ENCODE measurements at regions not wholly inside any gene's neighbourhood (a gene's known extent, or its start where the extent isn't known, plus 50 kb on each side); places are given as distances from the start of the nearest gene placed in this dataset.

DNA sequence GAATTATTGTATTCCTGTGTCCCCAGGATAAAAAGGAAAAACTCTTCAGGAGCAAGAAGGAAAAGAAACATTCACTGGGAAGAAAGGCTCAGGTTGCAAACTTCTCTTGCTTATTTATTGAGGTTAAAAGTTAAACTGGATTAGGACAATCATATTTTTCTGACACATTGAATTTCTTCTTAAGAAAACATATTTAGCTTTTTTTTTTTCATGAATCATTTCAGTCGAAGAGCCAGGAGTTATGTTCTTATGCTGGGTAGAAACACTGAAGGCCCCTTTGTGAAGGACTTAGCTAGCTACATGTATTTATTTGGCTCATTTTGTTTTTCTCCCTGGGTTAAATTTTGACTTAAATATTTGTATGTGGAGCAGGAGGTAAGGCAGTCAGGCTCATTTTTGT, 434.0 kb downstream of the KLF5 start:
- Histone ChIP-seq H3K27ac (ENCODE audit: low read depth, low read length) (no peak overlapping the region), H3K4me3 (replicated peaks in 1 of 2; ENCODE audit: low read depth in 1 of 2, low read length in 2 of 2) (no peak overlapping the region), H3K79me2 (ENCODE audit: insufficient read depth, low read length) (no peaks in the 10 kb centered on the region), H3K4me2 (ENCODE audit: low read length) (no peak overlapping the region), H3K9ac (ENCODE audit: low read length) (no peak overlapping the region), H4K20me1 (ENCODE audit: insufficient read depth) (no peaks in the 10 kb centered on the region), H3K4me1 (ENCODE audit: control insufficient read depth in 1 of 2, insufficient read depth in 2 of 2, low read length in 2 of 2) (no peaks in the 10 kb centered on the region), H3K27me3 (ENCODE audit: insufficient read depth, low read length) (no peaks in the 10 kb centered on the region), H3K36me3 (ENCODE audit: control insufficient read depth in 1 of 2, insufficient read depth in 2 of 2, low read length in 2 of 2) (no peaks in the 10 kb centered on the region), H3K9me3 (ENCODE audit: control insufficient read depth in 1 of 2, insufficient read depth in 1 of 2, low read depth in 1 of 2, low read length in 2 of 2) (peaks cover 0 to 3% of the 10 kb centered on the region in 2 experiments; a peak in 1 of 4 replicates), H2AFZ (ENCODE audit: low read depth, low read length, poor library complexity, severe bottlenecking) (no peak overlapping the region), H3K9me2 (ENCODE audit: insufficient read depth) (no peaks in the 10 kb centered on the region)
- ChIA-PET CTCF (no interaction called here), POLR2A (no interaction called here), RAD21 (ENCODE audit: low non-redundant PET in 1 of 2, low total read pairs in 2 of 2, uncharacterized antibody in 2 of 2, unreplicated experiment in 2 of 2) (no interaction called here)
- no peak for ATAC-seq
- BruUV-seq (replicated peaks), result no TSS peak
- DNase-seq (ENCODE audit: low read depth, low spot score), result no peak
- TF ChIP-seq EZH2 (IDR thresholded peaks at IDR 0.05) (no peak), YY1 (IDR thresholded peaks at IDR 0.05; ENCODE audit: extremely low read depth, insufficient replicate concordance, low read depth, low read length) (no peak), ELF1 (IDR thresholded peaks at IDR 0.05; ENCODE audit: borderline replicate concordance, low read depth) (no peak), JUND (IDR thresholded peaks at IDR 0.05) (no peak), ZNF274 (IDR thresholded peaks at IDR 0.05; ENCODE audit: low read depth, low read length) (no peak), POLR2A (IDR thresholded peaks at IDR 0.05; ENCODE audit: borderline replicate concordance, extremely low read depth, insufficient read depth, insufficient read length) (no peak), SIN3A (IDR thresholded peaks at IDR 0.05; ENCODE audit: low read depth) (no peak), POLR2AphosphoS5 (IDR thresholded peaks at IDR 0.05; ENCODE audit: low read depth, low read length) (no peak), ZFX (IDR thresholded peaks at IDR 0.05) (no peak)
- TF ChIP-seq, protein P1, sequence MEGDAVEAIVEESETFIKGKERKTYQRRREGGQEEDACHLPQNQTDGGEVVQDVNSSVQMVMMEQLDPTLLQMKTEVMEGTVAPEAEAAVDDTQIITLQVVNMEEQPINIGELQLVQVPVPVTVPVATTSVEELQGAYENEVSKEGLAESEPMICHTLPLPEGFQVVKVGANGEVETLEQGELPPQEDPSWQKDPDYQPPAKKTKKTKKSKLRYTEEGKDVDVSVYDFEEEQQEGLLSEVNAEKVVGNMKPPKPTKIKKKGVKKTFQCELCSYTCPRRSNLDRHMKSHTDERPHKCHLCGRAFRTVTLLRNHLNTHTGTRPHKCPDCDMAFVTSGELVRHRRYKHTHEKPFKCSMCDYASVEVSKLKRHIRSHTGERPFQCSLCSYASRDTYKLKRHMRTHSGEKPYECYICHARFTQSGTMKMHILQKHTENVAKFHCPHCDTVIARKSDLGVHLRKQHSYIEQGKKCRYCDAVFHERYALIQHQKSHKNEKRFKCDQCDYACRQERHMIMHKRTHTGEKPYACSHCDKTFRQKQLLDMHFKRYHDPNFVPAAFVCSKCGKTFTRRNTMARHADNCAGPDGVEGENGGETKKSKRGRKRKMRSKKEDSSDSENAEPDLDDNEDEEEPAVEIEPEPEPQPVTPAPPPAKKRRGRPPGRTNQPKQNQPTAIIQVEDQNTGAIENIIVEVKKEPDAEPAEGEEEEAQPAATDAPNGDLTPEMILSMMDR (IDR thresholded peaks at IDR 0.05 in 2 of 3, conservative IDR thresholded peaks at IDR 0.05 in 1 of 3; ENCODE audit: borderline replicate concordance in 1 of 3, insufficient read depth in 1 of 3, low read depth in 2 of 3, low read length in 2 of 3), result no peak
- intact Hi-C loops (cut with micrococcal nuclease), result no loop called here

DNA sequence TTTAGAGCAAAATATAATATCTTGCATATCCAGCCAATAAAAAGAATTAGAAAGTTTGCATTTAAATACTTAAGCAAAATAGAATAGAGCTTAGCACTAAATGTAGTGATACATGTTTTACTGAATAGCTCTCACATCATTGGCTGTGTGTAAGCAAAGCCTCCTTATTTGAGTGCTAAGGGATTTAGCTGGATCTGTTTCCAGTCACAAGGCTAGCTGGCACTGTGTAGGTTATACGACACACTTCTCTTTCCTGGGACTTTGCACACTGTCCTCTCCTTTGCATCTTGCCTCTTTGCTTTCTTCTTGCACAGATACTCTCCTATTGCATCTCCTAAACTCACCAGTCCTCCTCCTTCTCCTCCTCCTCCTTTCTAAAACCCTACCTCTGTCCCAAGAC, 423.8 kb downstream of the KLF5 start:
- Histone ChIP-seq H3K4me2 (ENCODE audit: low read length) (no peak overlapping the region), H3K9me2 (ENCODE audit: insufficient read depth) (no peaks in the 10 kb centered on the region), H3K36me3 (ENCODE audit: control insufficient read depth in 1 of 2, insufficient read depth in 2 of 2, low read length in 2 of 2) (no peaks in the 10 kb centered on the region), H4K20me1 (ENCODE audit: insufficient read depth) (no peaks in the 10 kb centered on the region), H3K9ac (ENCODE audit: low read length) (no peak overlapping the region), H2AFZ (ENCODE audit: low read depth, low read length, poor library complexity, severe bottlenecking) (no peak overlapping the region), H3K9me3 (ENCODE audit: control insufficient read depth in 1 of 2, insufficient read depth in 1 of 2, low read depth in 1 of 2, low read length in 2 of 2) (no peaks in the 10 kb centered on the region), H3K4me1 (ENCODE audit: control insufficient read depth in 1 of 2, insufficient read depth in 2 of 2, low read length in 2 of 2) (no peaks in the 10 kb centered on the region), H3K4me3 (replicated peaks in 1 of 2; ENCODE audit: low read depth in 1 of 2, low read length in 2 of 2) (no peak overlapping the region), H3K27me3 (ENCODE audit: insufficient read depth, low read length) (no peaks in the 10 kb centered on the region), H3K27ac (ENCODE audit: low read depth, low read length) (no peak overlapping the region), H3K79me2 (ENCODE audit: insufficient read depth, low read length) (no peaks in the 10 kb centered on the region)
- ChIA-PET POLR2A (no interaction called here), RAD21 (ENCODE audit: low non-redundant PET in 1 of 2, low total read pairs in 2 of 2, uncharacterized antibody in 2 of 2, unreplicated experiment in 2 of 2) (no interaction called here), CTCF (no interaction called here)
- DNase-seq (ENCODE audit: low read depth, low spot score) (no peak), ATAC-seq (no peak)
- BruUV-seq (replicated peaks), result no TSS peak
- intact Hi-C loops (cut with micrococcal nuclease), result no loop called here
- no peak for TF ChIP-seq SRF (IDR thresholded peaks at IDR 0.05; ENCODE audit: low read depth)
- TF ChIP-seq, protein P1 (IDR thresholded peaks at IDR 0.05 in 2 of 3, conservative IDR thresholded peaks at IDR 0.05 in 1 of 3; ENCODE audit: borderline replicate concordance in 1 of 3, insufficient read depth in 1 of 3, low read depth in 2 of 3, low read length in 2 of 3), result no peak
- TF ChIP-seq CEBPB (IDR thresholded peaks at IDR 0.05; ENCODE audit: low read depth), result no peak
- no peak for TF ChIP-seq POLR2A (IDR thresholded peaks at IDR 0.05; ENCODE audit: borderline replicate concordance, extremely low read depth, insufficient read depth, insufficient read length)
- no peak for TF ChIP-seq SIN3A (IDR thresholded peaks at IDR 0.05; ENCODE audit: low read depth)
- no peak for TF ChIP-seq CBX3 (IDR thresholded peaks at IDR 0.05; ENCODE audit: low read depth)
- no peak for TF ChIP-seq ELF1 (IDR thresholded peaks at IDR 0.05; ENCODE audit: borderline replicate concordance, low read depth)
- TF ChIP-seq YY1 (IDR thresholded peaks at IDR 0.05; ENCODE audit: extremely low read depth, insufficient replicate concordance, low read depth, low read length), result no peak

All from HCT116 (cell line).